Stimulated activated CD8-positive, alpha-beta memory T cell treated with anti-CD3 and anti-CD28 coated beads, Interleukin-4, amount 100 ng/mL, for 4 hours (primary cell): ENCODE measurements at regions not wholly inside any gene's neighbourhood (a gene's known extent, or its start where the extent isn't known, plus 50 kb on each side); places are given as distances from the start of the nearest gene placed in this dataset.

Experiments
- DNase-seq, 2 donors: peaks; one replicate each; pipeline ENCODE4 v3.0.0-alpha.2; 2020; ENCODE audit warnings: low read depth in 2 of 2, low spot score in 1 of 2

DNA sequence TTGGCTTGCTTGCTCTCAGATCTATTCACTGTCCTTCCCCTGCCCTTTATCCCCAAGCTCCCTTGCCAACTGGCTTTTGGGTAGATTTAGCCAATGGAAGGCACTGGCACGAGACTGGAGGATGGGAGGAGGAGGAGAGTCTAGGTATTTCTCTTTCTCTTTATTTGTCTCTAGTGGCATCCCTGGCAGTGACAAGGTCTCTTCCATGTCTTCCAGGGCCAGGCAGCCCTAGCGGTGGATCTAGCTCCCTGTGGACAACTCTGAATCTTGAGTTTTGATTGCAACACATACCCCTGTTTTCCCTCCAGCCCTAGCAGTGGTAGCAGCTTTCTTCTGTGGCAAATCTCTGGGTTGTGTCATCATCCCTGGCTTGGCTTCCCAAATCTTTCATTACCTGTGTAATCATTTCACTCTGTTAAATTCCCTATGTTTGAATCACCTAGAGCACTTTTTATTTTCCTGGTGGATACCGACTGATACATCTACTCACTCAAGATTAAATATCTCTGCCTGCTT, 171.1 kb upstream of the IRX6 start:
- no peak for DNase-seq

DNA sequence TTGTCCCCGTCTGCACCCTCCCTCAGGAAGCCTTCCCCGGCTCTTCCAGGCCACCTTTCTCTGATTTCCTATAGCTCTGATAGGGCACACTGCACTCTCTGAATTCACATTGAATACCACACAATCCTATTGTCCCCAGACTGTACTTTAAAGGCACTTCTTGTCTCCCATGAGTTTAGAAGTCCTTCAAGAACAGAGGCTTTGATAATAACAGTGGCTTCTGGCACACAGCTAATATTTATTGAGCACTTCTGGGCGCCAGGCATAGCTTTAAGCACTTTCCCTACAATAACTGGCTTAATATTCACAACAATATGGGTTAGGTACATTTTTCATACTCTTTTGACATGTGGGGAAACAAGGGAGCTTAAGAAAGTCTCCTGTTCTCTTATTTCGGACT, 169.7 kb upstream of the IRX6 start:
- no peak for DNase-seq

DNA sequence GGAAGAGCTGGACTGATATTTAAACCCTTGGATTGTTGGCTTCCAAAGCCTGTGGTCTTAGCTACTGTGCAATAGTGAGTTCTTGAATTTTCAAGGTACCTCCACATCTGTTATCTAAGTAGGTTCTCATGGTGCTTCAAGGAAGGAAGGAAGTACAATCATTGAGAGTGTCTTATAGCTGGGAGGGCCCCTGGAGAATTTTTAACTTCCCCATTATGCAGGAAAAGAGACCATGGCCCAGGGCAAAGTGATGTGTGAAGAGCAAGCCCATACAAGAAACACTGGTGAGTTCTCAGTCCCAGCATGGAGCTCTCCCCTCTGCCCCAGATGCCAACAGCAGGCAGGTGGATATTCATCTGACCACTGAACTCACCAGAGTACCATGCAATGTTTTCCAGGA, 169.0 kb upstream of the IRX6 start:
- no peak for DNase-seq

DNA sequence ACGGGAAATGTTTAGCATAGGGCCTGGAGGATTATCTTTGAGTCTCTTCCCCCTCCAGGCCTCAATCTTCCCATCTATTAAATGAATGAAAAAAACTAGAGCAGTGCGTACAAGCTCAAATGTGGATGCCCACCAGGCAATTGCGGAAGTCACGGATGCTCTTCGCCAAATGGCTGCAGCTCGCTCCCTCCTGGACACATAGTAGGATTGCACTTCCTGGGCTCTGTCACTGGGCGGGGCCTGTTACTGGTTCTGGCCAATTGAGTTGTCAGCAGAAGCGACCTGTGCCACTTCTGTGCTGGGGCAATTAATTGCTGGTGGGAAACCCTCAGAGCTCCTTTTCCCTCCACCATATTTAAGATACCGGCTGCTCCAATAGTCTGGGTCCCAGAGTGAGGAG, 168.2 kb upstream of the IRX6 start:
- no peak for DNase-seq

DNA sequence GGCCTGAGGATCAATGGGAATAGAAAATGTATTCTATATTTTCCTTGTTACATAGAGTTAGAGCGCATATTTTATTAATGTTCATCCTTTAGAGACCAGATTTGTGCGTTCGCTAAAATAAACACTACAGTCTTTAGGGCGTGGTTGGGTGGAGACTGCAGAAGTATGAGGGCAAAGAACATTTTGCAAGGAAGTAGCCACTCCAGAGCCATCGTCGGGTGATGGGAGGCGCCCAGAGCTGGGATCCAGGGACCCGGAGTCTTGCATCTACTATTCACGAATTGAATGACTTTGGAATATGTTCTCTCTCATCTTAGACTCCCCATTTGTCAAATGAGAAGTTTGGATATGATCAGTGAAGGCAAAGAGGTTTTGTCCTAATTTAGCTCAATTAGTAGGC, 154.2 kb upstream of the IRX6 start:
- no peak for DNase-seq

DNA sequence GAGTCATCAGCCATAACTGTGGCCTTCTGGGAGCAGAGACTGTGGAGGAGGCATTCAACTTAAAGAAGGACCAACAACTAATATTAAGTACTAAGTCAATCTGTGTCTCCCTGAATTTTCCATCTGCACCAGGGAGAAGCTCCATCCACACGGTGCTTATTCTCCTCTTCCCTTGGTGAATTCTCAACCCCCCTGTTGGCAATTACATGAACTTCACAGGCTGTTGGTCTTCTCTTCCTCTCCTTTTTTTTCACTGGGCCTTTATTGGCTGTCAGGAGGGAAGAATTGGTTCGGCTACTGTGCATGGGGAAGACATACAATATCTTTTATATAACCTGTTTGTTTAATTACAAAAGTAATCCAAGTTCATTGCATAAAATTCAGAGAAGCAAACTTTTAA, 152.8 kb upstream of the IRX6 start:
- DNase-seq: no peak

DNA sequence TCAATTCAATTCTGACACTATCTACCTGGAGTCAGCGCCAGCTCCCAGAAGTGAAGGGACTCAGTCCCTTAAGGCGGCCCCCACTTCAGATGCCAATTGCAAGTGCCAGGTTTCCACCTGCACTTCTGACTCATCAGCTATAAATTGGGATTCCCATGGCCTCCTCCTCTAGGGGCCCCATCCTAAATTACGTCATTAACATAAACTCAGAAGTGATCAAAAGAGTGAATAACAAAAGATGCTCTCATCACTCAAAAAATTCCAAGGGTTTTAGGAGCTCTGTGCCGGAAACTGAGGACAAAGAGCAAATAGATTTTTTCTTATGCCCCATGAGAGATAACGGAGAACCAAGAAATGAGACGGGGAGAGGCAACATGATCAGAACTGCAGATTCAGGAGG, 148.6 kb upstream of the IRX6 start:
- DNase-seq: no peak

DNA sequence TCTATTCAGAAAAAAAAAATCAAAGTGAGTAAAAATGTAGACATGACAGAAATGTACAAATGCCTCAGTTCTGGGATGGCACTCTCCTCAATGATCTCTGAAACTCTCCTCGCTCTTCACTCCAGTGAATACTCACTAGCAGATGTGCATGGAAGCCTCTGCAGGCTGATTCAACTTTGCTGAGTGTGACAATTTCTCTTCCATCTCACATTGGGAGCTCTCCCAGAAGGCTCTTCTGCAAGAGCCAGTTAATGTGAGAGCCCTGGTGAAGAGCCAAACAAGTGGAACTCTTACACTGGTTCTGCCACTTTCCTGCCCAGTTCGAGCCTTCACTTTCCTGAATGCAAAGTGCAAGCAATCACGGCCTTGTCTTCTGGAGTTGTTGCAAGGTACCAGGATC, 147.1 kb upstream of the IRX6 start:
- DNase-seq: no peak

DNA sequence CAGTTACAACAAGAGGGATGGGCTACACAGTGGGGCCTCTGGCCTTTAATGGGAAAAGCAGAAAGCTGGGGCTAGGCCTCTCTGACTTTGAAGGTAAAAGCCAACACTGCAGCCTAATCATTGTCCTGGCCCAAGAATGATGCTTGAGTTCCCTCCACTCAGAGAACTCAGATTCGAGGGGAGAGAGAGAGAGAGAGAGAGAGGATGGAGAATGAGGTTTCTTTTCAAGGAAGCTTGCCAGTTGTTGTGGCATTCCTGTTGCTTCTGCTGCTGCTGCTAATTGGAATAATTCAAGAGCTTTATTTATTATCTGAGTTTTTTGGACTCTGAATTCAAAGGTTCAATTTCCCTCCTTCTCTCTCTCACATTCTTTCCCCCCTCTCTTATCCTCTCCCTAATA, 144.6 kb upstream of the IRX6 start:
- no peak for DNase-seq

DNA sequence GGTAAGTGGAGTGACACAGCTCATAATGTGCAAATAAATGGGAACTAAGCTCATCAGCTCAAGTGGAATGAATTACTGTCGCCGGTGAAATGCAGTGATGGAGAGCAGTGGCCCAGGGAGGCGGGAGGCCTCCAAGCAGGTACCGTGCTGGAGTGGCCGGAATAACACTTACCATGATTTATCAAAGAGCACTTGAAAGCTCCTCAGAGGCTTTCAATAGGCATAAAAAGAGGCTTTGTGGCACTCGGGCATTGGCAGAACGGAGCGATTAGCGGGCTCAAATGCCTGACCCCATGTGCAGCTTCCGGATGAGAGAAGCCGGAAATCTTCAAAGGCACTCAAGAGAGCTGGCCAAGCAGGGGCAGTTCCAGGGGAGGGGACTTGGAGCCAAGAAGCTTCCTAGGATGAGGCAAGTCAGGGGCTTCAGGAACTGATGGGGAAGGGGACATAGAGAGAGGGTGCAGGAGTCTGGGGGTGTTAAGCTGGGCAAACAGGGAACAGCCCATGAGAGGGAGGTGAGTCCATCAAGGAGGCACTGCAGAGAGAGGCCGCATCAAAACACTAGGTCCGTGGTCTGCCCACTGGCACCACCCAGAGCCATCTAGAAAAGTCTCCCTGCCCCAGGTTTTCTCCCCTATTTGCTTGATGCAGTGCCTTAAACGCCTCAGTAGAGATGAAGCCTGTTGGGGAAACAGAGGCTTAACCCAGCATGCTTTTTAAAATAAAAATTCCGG, 144.0 kb upstream of the IRX6 start:
- DNase-seq: no peak

DNA sequence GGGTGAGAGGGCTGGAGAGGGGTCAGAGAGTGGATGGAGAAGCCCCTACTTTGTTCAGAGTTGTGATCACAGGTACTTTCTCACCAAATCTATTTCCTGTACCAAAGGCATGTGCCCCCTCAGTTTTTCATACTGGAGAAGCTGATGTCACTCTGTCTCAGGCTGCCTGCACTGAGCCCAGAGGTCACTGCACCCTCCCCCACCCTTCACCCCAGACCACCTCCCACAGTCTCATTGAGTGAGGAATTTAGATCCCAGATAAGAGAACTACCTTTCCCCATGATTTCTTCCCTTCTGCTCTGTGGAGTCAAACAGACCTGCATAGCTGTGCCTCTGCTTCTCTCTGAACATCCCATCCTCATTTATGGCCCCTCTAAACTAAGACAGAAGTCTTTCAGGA, 140.0 kb upstream of the IRX6 start:
- no peak for DNase-seq

DNA sequence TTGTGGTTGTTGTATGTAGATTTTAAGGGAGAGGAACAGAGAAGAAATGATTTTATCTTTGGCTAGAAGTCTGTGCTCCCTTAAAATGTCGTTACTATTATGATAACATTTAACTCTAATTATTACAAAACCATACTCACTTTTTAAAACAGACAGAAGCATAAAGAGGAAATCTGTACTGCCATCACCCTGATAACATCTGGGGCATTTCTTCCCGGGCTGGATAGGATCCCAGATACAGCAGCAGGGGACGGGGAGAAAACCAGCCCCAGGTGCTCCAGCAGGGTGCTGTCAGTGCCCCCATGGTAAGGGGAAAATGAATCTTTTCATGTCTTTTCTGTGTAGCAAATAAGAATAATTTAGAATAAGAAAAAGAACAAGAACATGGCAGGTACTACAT, 139.4 kb upstream of the IRX6 start:
- DNase-seq: no peak

DNA sequence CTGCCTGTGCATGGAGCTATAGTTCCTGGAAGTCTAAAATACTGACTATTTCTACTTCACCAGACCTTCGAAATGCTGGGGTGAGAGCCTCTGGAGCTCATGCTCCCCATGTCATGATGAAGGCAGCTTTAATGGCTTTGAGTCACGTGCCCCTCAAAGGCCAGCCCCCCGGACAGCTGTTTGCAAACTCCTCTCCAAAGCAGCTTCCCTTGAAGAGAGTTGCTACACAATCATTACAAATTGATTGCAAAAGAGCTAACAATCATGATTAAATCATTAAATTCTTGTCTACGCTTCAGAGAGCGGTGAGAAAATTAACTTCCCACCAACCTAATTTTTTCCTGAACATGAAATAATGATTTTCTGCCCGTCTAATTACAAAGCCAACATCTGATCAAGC, 134.8 kb upstream of the IRX6 start:
- no peak for DNase-seq

DNA sequence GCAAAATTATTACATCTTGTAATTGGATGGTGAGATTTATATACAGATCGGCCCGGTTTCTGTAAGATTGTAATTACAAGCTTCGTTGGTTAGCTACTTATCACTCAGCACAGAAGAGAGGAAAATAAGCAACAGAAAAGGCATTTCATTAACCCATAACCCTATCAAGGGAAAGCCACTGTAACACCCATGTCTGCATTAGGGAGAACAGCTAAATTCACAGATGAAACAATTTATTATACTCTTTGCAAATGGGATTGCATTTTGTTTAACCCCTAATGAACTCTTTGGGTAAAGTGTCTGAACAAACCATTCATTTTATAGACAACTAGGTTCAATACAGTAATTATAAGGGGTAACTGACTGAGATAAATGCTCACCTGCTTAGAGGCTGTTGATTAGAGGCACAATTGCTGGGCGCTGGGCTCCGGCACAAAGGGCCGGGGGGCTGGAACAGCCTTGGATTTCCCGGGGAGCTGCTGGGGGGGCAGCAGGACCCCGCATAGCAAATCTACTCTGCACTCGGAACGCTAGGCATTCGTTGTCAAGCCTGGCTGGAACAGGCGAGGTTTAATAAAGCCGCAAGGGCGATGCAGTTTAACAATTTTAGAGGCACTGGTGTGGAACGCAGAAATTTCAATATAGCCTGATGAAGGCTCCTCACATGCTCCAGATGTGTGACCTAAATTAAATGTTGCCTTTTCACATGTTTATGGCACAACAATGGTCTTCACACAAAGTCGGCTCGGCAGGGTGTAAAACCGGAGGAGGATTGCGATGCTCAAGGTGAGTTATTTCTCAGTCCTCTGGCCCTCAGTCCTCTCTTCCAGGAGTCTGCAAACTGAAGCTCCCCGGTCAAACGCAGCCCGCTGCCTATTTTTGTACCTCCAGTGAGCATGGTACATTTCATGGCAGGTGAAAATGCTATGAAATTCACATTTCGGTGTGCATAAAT, 134.0 kb upstream of the IRX6 start:
- DNase-seq: no peak

DNA sequence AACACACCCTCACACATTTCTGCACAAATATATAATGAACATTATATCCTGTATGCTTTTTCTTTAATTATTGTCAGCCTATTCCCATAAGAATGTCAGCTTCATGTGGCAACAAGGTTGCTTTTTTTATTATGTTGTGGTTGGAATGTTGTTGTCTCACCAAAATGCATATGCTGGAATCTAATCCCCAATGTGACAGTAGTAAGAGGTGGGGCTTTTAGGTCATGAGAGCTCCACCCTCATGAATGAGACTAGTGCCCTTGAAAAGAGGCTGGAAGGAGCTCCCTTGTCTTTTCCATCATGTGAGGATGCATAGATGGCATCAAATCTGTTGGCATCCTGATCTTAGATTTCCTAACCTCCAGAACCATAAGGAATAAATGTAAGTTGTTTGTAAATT, 131.3 kb upstream of the IRX6 start:
- no peak for DNase-seq

DNA sequence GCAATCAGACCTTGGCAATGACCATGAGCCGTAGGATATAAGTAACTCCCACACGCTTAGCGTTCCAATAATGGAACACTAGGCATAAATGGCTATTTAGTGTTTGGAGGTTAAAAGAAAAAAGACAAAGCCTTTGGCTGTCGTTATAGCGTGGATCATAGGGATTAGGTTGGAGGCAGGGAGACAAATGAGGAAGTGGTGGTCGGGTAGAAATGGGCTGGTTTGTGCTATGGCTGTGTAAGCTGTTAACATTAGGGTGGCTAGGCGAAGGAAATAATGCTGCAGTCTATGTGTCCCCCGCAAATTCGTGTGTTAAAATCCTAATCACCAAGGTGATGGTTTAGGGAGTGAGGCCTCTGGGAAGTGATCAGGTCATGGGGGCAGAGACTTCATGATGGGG, 120.4 kb upstream of the IRX6 start:
- no peak for DNase-seq

DNA sequence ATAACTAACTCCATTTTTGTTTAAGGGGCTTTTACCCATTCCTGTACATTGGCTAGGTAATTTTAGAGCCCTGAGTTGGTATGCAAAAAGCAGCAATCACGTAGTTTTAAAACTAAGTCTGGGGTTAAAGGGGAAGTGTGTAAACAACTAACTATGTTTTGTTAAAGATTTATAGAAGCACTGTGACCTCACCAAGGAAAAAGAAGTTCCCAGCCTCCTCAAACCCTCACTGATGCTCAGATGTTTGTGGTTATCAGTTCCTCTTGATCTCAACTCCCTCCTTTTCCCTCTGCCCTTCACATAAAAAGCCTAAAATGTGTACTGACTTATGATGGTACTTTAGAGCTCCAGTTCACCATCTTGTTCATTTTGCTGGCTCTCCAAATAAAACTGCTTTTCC, 119.9 kb upstream of the IRX6 start:
- no peak for DNase-seq

DNA sequence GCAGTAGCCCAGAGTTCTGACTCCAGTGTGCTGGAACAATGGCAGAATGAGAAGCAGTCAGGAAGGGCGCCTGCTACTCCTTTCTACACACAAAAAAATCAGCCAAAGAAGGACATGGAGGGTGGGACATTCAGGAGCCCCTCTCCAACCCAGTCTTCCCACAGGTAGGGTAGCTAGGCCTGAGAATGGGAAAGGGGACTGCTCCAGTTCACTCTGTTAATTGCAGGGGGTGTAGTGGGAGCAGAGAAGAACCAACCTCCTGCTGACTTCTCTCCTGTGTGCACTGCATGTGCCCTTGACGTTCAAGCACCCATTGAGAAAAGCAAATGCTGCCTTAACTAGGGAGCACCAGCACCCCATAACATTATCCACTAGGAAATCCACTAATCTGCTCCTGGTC, 119.1 kb upstream of the IRX6 start:
- no peak for DNase-seq

DNA sequence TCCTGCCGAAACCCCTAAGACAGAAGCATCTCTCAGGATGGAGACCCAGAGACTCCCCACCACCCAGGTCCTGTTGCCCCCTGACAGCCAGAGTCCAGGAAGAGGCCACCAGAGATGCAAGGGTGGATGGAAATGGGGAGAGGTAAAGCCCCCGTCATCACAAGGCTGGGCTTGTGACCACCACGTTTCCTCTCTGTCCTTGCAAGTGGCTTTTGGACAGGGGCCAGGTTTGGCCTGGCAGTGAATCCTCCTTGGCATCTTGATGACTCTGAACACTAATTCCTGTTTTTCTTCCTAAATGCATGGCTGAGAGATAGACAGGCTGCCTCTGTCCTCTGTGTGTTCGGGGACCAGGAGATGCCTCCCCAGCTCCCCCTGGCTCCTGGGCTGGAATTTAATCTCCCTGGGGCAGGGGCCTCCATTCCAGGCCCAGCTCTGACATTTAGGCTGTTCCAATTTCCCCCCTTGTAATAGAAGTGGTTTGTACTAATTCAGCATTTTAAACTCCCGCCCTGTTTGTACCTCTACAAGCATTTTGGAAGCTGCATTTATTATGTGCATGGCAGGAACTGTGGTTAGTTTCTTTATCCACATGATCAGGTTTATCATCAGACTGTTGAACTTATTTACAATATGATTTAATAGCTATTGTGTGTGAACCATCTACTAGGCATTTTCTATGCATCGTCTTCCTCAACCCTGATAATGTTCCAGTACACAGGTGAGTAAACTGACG, 116.1 kb upstream of the IRX6 start:
- DNase-seq: no peak

DNA sequence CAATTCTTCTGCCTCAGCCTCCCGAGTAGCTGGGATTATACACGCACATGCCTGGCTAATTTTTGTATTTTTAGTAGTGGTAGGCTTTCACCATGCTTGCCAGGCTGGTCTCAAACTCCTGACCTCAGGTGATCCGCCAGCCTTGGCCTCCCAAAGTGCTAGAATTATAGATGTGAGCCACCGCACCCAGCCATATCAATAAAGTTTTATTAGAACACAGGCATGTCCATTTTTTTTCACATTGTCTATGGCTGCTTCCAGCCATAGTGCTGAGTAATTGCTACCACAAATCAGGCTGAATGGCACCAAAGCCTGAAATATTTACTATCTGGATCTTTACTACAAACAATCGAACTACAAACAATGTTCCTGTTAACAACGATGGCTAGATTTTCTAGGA, 114.4 kb upstream of the IRX6 start:
- no peak for DNase-seq

DNA sequence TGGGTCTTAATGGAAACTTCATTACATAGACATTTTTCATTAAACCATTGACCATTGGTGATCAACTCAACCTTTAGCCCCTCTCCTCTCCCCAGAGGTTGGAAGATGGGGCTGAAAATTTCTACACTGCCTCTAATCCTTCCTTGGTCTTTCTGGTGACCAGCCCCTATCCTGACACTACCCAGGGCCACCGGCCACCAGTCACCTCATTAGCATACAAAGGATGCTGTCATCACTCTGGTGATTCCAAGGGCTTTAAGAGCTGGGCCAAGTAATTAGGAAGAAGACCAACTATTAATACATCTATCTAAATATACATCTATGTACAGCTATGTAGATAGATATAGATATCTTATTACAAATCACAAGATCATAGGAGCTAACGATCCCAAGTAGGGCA, 111.2 kb upstream of the IRX6 start:
- DNase-seq: no peak

DNA sequence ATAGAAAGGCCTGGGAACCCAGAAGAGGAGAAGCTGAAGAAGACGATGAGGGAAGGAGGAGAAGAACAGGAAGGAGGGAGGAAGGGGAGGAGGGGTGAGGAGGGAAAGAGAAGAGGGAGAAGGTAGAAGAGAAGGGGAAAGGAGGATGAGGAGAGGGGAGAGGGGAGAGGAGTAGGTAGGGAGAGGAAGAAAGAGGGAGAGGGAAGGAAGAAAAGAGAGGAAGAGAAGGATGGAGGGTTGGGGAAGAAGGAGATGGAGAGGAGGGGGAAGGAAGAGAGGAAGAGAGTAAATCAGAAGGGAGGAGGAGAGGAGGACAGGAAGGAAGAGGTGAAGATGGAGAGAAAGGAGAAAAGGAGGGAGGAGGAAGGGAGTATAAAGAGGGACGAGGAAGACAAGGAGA, 109.6 kb upstream of the IRX6 start:
- DNase-seq: no peak
